ENCODE measurements at regions not wholly inside any gene's neighbourhood (a gene's known extent, or its start where the extent isn't known, plus 50 kb on each side); places are given as distances from the start of the nearest gene placed in this dataset.

GRCh38 chr6:159499034-159499433 is 194.0 kb downstream of the SOD2 start:
- H3K27ac Mint-ChIP-seq = no peak overlapping the region
- H3K36me3 Mint-ChIP-seq (ENCODE audit: insufficient read depth in 1 of 3, low read depth in 3 of 3) = peaks cover 0 to 1% (median 0%) of the 10 kb centered on the region in 3 experiments; a peak in 1 of 7 replicates
- Histone ChIP-seq H3K4me1 (ENCODE audit: insufficient read depth, low read length) (no peaks in the 10 kb centered on the region), H3T11ph (ENCODE audit: low read length) (no peak overlapping the region), H3K27ac (ENCODE audit: insufficient read length, low read depth, low read length) (no peak overlapping the region), H3K14ac (ENCODE audit: insufficient read depth, low read length) (no peak overlapping the region), H2AK5ac (ENCODE audit: insufficient read length, low read length) (no peak overlapping the region), H3K9me3 (ENCODE audit: control insufficient read depth, low read depth, low read length) (no peaks in the 10 kb centered on the region), H3K9ac (ENCODE audit: extremely low read depth, insufficient read length, low read length) (no peak overlapping the region), H3K23ac (ENCODE audit: insufficient read length, low read depth, low read length) (no peak overlapping the region), H3K56ac (ENCODE audit: insufficient read length, low read depth, low read length) (no peak overlapping the region), H3K23me2 (ENCODE audit: insufficient read length, low read depth, low read length, poor library complexity, severe bottlenecking) (no peaks in the 10 kb centered on the region), H4K8ac (replicated peaks; ENCODE audit: insufficient read length, low read depth, low read length) (no peak overlapping the region), H2BK12ac (ENCODE audit: insufficient read length, low read depth, low read length) (no peak overlapping the region), H4K91ac (ENCODE audit: insufficient read length, low read depth, low read length) (no peak overlapping the region), H4K20me1 (ENCODE audit: control insufficient read depth, insufficient read depth, insufficient read length) (no peaks in the 10 kb centered on the region), H3K27me3 (ENCODE audit: insufficient read depth, low read length) (no peaks in the 10 kb centered on the region), H2BK120ac (ENCODE audit: low read depth, low read length, poor library complexity, severe bottlenecking) (no peak overlapping the region), H2BK20ac (ENCODE audit: low read depth, low read length, poor library complexity, severe bottlenecking) (no peak overlapping the region), H2BK5ac (ENCODE audit: insufficient read length, low read length) (no peak overlapping the region), H3K79me1 (ENCODE audit: insufficient read depth, low read depth, low read length, poor library complexity, severe bottlenecking) (no peaks in the 10 kb centered on the region), H3K18ac (ENCODE audit: insufficient read length, low read depth, low read length) (no peak overlapping the region), H2BK15ac (ENCODE audit: low read depth, low read length) (no peak overlapping the region), H2AFZ (ENCODE audit: low read length) (no peak overlapping the region), H3K4me2 (ENCODE audit: insufficient read depth, insufficient read length, low read length) (no peak overlapping the region), H3K4ac (ENCODE audit: low read depth, low read length) (no peak overlapping the region), H3K79me2 (ENCODE audit: insufficient read depth, low read length) (no peaks in the 10 kb centered on the region), H4K5ac (ENCODE audit: insufficient read length, low read depth, low read length) (no peak overlapping the region)
- TF ChIP-seq CTCF (conservative IDR thresholded peaks at IDR 0.05) = no peak
- H3K4me1 Mint-ChIP-seq = 0 out of 4 replicates have a peak, but pooled peaks cover 0 to 3% of the 10 kb centered on the region in 2 experiments
- no peak overlapping the region for H3K4me3 Mint-ChIP-seq
- no CpG with 5 or more reads among the region's 3 CpGs for WGBS (ENCODE audit: extremely low coverage, insufficient read length, low lambda C conversion rate)
- peaks cover 4% of the 10 kb centered on the region for H3K27me3 Mint-ChIP-seq (ENCODE audit: low read depth)
- DNase-seq = no peak
- H3K9me3 Mint-ChIP-seq = peaks cover 20 to 71% of the 10 kb centered on the region in 2 experiments; a peak in 4 of 5 replicates

Measured in H9 (cell line).